GM12865 (cell line): ENCODE measurements at regions not wholly inside any gene's neighbourhood (a gene's known extent, or its start where the extent isn't known, plus 50 kb on each side); places are given as distances from the start of the nearest gene placed in this dataset.

Experiments used
- DNase-seq: peaks from one replicate; pipeline ENCODE4 v3.0.0; 2010; ENCODE audit warnings: low read depth
- H3K4me3 ChIP-seq: 2 replicates; pipeline ENCODE4 v1.5.1; 2011; ENCODE audit warnings: mild to moderate bottlenecking, low read depth, low read length, control low read depth
- TF ChIP-seq, protein P1 (sequence below): IDR thresholded peaks from 2 replicates; pipeline ENCODE4 v1.5.1; 2011; ENCODE audit warnings: low read length, control low read depth, low read depth, inconsistent platforms; ENCODE audit not compliant: insufficient read depth; ENCODE audit errors: missing control alignments

- H3K4me3 ChIP-seq, result no peak overlapping the region
- no peak for DNase-seq
- TF ChIP-seq, protein P1, sequence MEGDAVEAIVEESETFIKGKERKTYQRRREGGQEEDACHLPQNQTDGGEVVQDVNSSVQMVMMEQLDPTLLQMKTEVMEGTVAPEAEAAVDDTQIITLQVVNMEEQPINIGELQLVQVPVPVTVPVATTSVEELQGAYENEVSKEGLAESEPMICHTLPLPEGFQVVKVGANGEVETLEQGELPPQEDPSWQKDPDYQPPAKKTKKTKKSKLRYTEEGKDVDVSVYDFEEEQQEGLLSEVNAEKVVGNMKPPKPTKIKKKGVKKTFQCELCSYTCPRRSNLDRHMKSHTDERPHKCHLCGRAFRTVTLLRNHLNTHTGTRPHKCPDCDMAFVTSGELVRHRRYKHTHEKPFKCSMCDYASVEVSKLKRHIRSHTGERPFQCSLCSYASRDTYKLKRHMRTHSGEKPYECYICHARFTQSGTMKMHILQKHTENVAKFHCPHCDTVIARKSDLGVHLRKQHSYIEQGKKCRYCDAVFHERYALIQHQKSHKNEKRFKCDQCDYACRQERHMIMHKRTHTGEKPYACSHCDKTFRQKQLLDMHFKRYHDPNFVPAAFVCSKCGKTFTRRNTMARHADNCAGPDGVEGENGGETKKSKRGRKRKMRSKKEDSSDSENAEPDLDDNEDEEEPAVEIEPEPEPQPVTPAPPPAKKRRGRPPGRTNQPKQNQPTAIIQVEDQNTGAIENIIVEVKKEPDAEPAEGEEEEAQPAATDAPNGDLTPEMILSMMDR, result no peak
Observed at GRCh38 chr16:5775916-5776315, 678.3 kb upstream of the EEF2KMT start.

- H3K4me3 ChIP-seq, result no peak overlapping the region
- no peak for DNase-seq
- TF ChIP-seq, protein P1, result no peak
Observed at GRCh38 chr16:5770118-5770517, 672.5 kb upstream of the EEF2KMT start.

GRCh38 chr16:5769513-5769912, 671.9 kb upstream of the EEF2KMT start:
- no peak overlapping the region for H3K4me3 ChIP-seq
- no peak for DNase-seq
- TF ChIP-seq, protein P1, result no peak

- TF ChIP-seq, protein P1, result no peak
Observed at GRCh38 chr16:5768445-5768844, 670.9 kb upstream of the EEF2KMT start.

DNA sequence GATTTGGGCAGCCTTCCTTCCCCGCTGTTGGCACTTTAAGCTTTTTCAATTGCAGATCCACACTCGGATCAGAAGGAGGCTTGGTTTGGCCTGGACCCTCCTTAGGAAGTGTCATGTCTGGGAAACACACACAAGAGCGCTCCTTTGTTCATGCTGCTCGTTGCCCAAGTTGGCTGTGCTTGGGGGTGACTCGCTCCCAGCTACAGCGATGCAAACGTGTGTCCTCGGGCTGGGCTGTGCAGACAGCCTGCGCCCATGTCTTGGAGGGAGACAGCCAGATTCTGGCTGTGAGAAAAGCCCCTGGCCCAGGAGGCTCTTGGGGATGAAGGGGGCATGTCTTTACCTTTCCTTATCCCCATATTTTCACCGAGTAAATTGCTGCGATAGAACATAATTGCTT, 665.6 kb upstream of the EEF2KMT start:
- DNase-seq, result no peak
- TF ChIP-seq, protein P1, result no peak
- no peak overlapping the region for H3K4me3 ChIP-seq

More at GRCh38 chr16:5768445-5768844, 670.9 kb upstream of the EEF2KMT start:
- DNase-seq, result no peak
- H3K4me3 ChIP-seq, result no peak overlapping the region

DNA sequence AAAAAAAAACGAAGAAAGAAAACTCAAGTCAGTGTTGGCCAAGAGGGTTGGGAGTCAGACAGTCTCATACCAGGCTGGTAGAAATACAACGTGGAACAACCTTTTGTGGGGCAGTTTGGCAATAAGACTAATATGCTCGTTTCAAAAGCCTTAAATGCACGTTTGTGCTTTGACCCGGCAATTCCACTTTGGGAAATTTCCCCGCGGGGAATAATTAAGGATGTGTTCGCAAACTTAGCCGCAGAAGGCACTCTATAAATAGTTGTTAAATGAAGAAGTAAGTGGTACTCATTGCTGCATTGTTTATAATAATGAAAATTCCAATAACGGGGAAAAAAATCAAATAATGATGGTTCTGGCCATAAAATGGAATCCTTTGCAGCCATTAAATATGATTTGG, 664.8 kb upstream of the EEF2KMT start:
- no peak for DNase-seq
- H3K4me3 ChIP-seq, result no peak overlapping the region
- TF ChIP-seq, protein P1, result no peak

GRCh38 chr16:5761592-5761991, 664.0 kb upstream of the EEF2KMT start:
- no peak for DNase-seq
- H3K4me3 ChIP-seq, result no peak overlapping the region
- TF ChIP-seq, protein P1, result no peak
